GM21447 (cell line): ENCODE measurements at regions not wholly inside any gene's neighbourhood (a gene's known extent, or its start where the extent isn't known, plus 50 kb on each side); places are given as distances from the start of the nearest gene placed in this dataset.

Source experiments
- ATAC-seq: cut with Tn5 transposase; IDR thresholded peaks from one replicate; pipeline ENCODE4 v1.9.1; 2021; ENCODE audit not compliant: unreplicated experiment

- no peak for ATAC-seq
Measured at GRCh38 chr19:30082611-30083010, 140.6 kb downstream of the URI1 start.

GRCh38 chr19:30083125-30083681 lies 141.2 kb downstream of the URI1 start:
- no peak for ATAC-seq

GRCh38 chr19:30083701-30084156 lies 141.7 kb downstream of the URI1 start:
- no peak for ATAC-seq

GRCh38 chr19:30084390-30084819 lies 142.4 kb downstream of the URI1 start:
- no peak for ATAC-seq

GRCh38 chr19:30085394-30085793 lies 143.4 kb downstream of the URI1 start:
- no peak for ATAC-seq

GRCh38 chr19:30086220-30086619 lies 144.2 kb downstream of the URI1 start:
- ATAC-seq, result no peak

- ATAC-seq, result no peak
Measured at GRCh38 chr19:30086916-30087315, 144.9 kb downstream of the URI1 start.

GRCh38 chr19:30087381-30088138 lies 145.5 kb downstream of the URI1 start:
- no peak for ATAC-seq

- ATAC-seq, result no peak
Measured at GRCh38 chr19:30088567-30088966, 146.5 kb downstream of the URI1 start.

GRCh38 chr19:30089086-30089665 lies 147.1 kb downstream of the URI1 start:
- ATAC-seq, result no peak

- no peak for ATAC-seq
Measured at GRCh38 chr19:30090476-30090875, 148.4 kb downstream of the URI1 start.

GRCh38 chr19:30090963-30091362 lies 148.9 kb downstream of the URI1 start:
- ATAC-seq, result no peak

GRCh38 chr19:30091456-30091855 lies 149.4 kb downstream of the URI1 start:
- no peak for ATAC-seq

- ATAC-seq, result no peak
Measured at GRCh38 chr19:30091856-30092255, 149.8 kb downstream of the URI1 start.

- no peak for ATAC-seq
Measured at GRCh38 chr19:30092721-30093569, 150.9 kb downstream of the URI1 start.

- no peak for ATAC-seq
Measured at GRCh38 chr19:30093966-30094755, 152.1 kb downstream of the URI1 start.

GRCh38 chr19:30094756-30095140 lies 152.7 kb downstream of the URI1 start:
- no peak for ATAC-seq

GRCh38 chr19:30095171-30095570 lies 153.1 kb downstream of the URI1 start:
- no peak for ATAC-seq

GRCh38 chr19:30096596-30097370 lies 154.7 kb downstream of the URI1 start:
- no peak for ATAC-seq

GRCh38 chr19:30097746-30098280 lies 155.8 kb downstream of the URI1 start:
- ATAC-seq, result no peak
